Activated CD4-positive, CD25-positive, alpha-beta regulatory T cell treated with anti-CD3 and anti-CD28 coated beads, Interleukin-2, amount 50 U/mL, for 24 hours (primary cell): ENCODE measurements at regions not wholly inside any gene's neighbourhood (a gene's known extent, or its start where the extent isn't known, plus 50 kb on each side); places are given as distances from the start of the nearest gene placed in this dataset.

Experiments used
- ATAC-seq, 2 donors: fragments of 150-1000 bp; cut with Tn5 transposase; one replicate each; pipeline ENCODE4 v1.10.0; 2021; ENCODE audit warnings: mild to moderate bottlenecking in 1 of 2, moderate library complexity in 1 of 2

GRCh38 chr10:43945908-43946307 lies 297.2 kb upstream of the ZNF32 start:
- no peak for ATAC-seq

- ATAC-seq: no peak
Measured at GRCh38 chr10:43945094-43945730, 296.5 kb upstream of the ZNF32 start.

- ATAC-seq: no peak
Measured at GRCh38 chr10:43944381-43945093, 295.9 kb upstream of the ZNF32 start.

- ATAC-seq: no peak
Measured at GRCh38 chr10:43943818-43944360, 295.2 kb upstream of the ZNF32 start.

- ATAC-seq: no peak
Measured at GRCh38 chr10:43943119-43943817, 294.6 kb upstream of the ZNF32 start.

- no peak for ATAC-seq
Measured at GRCh38 chr10:43942096-43942850, 293.6 kb upstream of the ZNF32 start.

GRCh38 chr10:43940898-43941837 lies 292.5 kb upstream of the ZNF32 start:
- ATAC-seq: no peak

- ATAC-seq: peak in 1 of 2 donors; percentile 18
Measured at GRCh38 chr10:43939939-43940820, 291.5 kb upstream of the ZNF32 start.

GRCh38 chr10:43939389-43939938 lies 290.8 kb upstream of the ZNF32 start:
- no peak for ATAC-seq

GRCh38 chr10:43938810-43939209 lies 290.1 kb upstream of the ZNF32 start:
- ATAC-seq: no peak

GRCh38 chr10:43931308-43931930 lies 282.7 kb upstream of the ZNF32 start:
- ATAC-seq: no peak

GRCh38 chr10:43930777-43931176 lies 282.1 kb upstream of the ZNF32 start:
- ATAC-seq: no peak

- ATAC-seq: no peak
Measured at GRCh38 chr10:43930243-43930642, 281.6 kb upstream of the ZNF32 start.

- no peak for ATAC-seq
Measured at GRCh38 chr10:43929122-43929521, 280.4 kb upstream of the ZNF32 start.

GRCh38 chr10:43928425-43928968 lies 279.8 kb upstream of the ZNF32 start:
- no peak for ATAC-seq

- no peak for ATAC-seq
Measured at GRCh38 chr10:43926875-43927406, 278.3 kb upstream of the ZNF32 start.

GRCh38 chr10:43926371-43926770 lies 277.7 kb upstream of the ZNF32 start:
- no peak for ATAC-seq

GRCh38 chr10:43925793-43926192 lies 277.1 kb upstream of the ZNF32 start:
- no peak for ATAC-seq

GRCh38 chr10:43923328-43923727 lies 274.6 kb upstream of the ZNF32 start:
- no peak for ATAC-seq
